Mucosa of rectum (tissue), 2 donors: ENCODE measurements at regions not wholly inside any gene's neighbourhood (a gene's known extent, or its start where the extent isn't known, plus 50 kb on each side); places are given as distances from the start of the nearest gene placed in this dataset.
"Not testable (repeated sequence)": the region's sequence is repeated elsewhere in the genome, so short reads cannot be mapped to it uniquely, and the experiment has no call there.

Experiments used
- H3K27ac ChIP-seq, 2 donors: one replicate each; pipeline ENCODE4 v1.7.0; 2013; ENCODE audit warnings: inconsistent platforms in 2 of 2, low read depth in 2 of 2, low read length in 2 of 2
- H3K27me3 ChIP-seq, 2 donors: one replicate each; pipeline ENCODE4 v1.7.0; 2013; ENCODE audit warnings: low read length in 2 of 2; ENCODE audit not compliant: control insufficient read depth in 2 of 2, insufficient read depth in 2 of 2
- H3K36me3 ChIP-seq, 2 donors: one replicate each; pipeline ENCODE4 v1.7.0; 2013; ENCODE audit warnings: low read length in 2 of 2; ENCODE audit not compliant: control insufficient read depth in 2 of 2, insufficient read depth in 2 of 2
- H3K4me1 ChIP-seq, 2 donors: one replicate each; pipeline ENCODE4 v1.7.0; 2013; ENCODE audit warnings: low read length in 2 of 2, mild to moderate bottlenecking in 1 of 2; ENCODE audit not compliant: control insufficient read depth in 2 of 2, insufficient read depth in 2 of 2
- H3K4me3 ChIP-seq, 2 donors: one replicate each; pipeline ENCODE4 v1.7.0; 2013; ENCODE audit warnings: low read length in 2 of 2
- H3K9ac ChIP-seq, 2 donors: one replicate each; pipeline ENCODE4 v1.7.0; 2013; ENCODE audit warnings: low read length in 2 of 2, low read depth in 1 of 2, mild to moderate bottlenecking in 1 of 2
- H3K9me3 ChIP-seq, 2 donors: one replicate each; pipeline ENCODE4 v1.7.0; 2013; ENCODE audit warnings: low read length in 2 of 2; ENCODE audit not compliant: control insufficient read depth in 2 of 2
- donor health status: healthy.
- donor health status: Normal muscosa, but diverticular disease.

- H3K27ac ChIP-seq: not testable (repeated sequence)
These were observed 415.0 kb downstream of the RPIA start for GRCh38 chr2:89106369-89107019.

GRCh38 chr2:89112434-89112833 lies 421.0 kb downstream of the RPIA start:
- not testable (repeated sequence) for H3K4me1 ChIP-seq, H3K36me3 ChIP-seq, H3K4me3 ChIP-seq, H3K9me3 ChIP-seq, H3K27me3 ChIP-seq, H3K9ac ChIP-seq, H3K27ac ChIP-seq

More at GRCh38 chr2:89106369-89107019, 415.0 kb downstream of the RPIA start:
- not testable (repeated sequence) for H3K27me3 ChIP-seq, H3K9ac ChIP-seq, H3K36me3 ChIP-seq, H3K4me3 ChIP-seq, H3K4me1 ChIP-seq, H3K9me3 ChIP-seq

GRCh38 chr2:89113286-89113685 lies 421.8 kb downstream of the RPIA start:
- H3K27me3 ChIP-seq, H3K9ac ChIP-seq, H3K9me3 ChIP-seq, H3K4me3 ChIP-seq, H3K36me3 ChIP-seq, H3K4me1 ChIP-seq, H3K27ac ChIP-seq: not testable (repeated sequence)

- H3K36me3 ChIP-seq, H3K9me3 ChIP-seq: not testable (repeated sequence)
These were observed 438.0 kb downstream of the RPIA start for GRCh38 chr2:89129440-89129839.

GRCh38 chr2:89130665-89131308 lies 439.3 kb downstream of the RPIA start:
- H3K27me3 ChIP-seq, H3K27ac ChIP-seq, H3K4me1 ChIP-seq, H3K4me3 ChIP-seq, H3K36me3 ChIP-seq, H3K9me3 ChIP-seq, H3K9ac ChIP-seq: not testable (repeated sequence)

More at GRCh38 chr2:89129440-89129839, 438.0 kb downstream of the RPIA start:
- H3K9ac ChIP-seq, H3K4me3 ChIP-seq, H3K27me3 ChIP-seq, H3K27ac ChIP-seq, H3K4me1 ChIP-seq: not testable (repeated sequence)

GRCh38 chr2:89142959-89143358 lies 451.5 kb downstream of the RPIA start:
- not testable (repeated sequence) for H3K36me3 ChIP-seq, H3K27me3 ChIP-seq, H3K27ac ChIP-seq, H3K9ac ChIP-seq, H3K9me3 ChIP-seq, H3K4me3 ChIP-seq, H3K4me1 ChIP-seq

GRCh38 chr2:89145342-89145741 lies 453.9 kb downstream of the RPIA start:
- not testable (repeated sequence) for H3K27me3 ChIP-seq, H3K9me3 ChIP-seq, H3K9ac ChIP-seq, H3K27ac ChIP-seq, H3K4me3 ChIP-seq, H3K4me1 ChIP-seq, H3K36me3 ChIP-seq

GRCh38 chr2:89148256-89148655 lies 456.8 kb downstream of the RPIA start:
- H3K4me3 ChIP-seq, H3K9me3 ChIP-seq, H3K9ac ChIP-seq, H3K36me3 ChIP-seq, H3K27me3 ChIP-seq, H3K4me1 ChIP-seq, H3K27ac ChIP-seq: not testable (repeated sequence)

GRCh38 chr2:89151699-89152098 lies 460.2 kb downstream of the RPIA start:
- not testable (repeated sequence) for H3K9ac ChIP-seq, H3K4me1 ChIP-seq, H3K9me3 ChIP-seq, H3K27ac ChIP-seq, H3K36me3 ChIP-seq, H3K27me3 ChIP-seq, H3K4me3 ChIP-seq

GRCh38 chr2:89152501-89152900 lies 461.0 kb downstream of the RPIA start:
- not testable (repeated sequence) for H3K9ac ChIP-seq

GRCh38 chr2:89153210-89153609 lies 461.7 kb downstream of the RPIA start:
- H3K27ac ChIP-seq, H3K9me3 ChIP-seq, H3K36me3 ChIP-seq, H3K4me1 ChIP-seq, H3K4me3 ChIP-seq, H3K9ac ChIP-seq, H3K27me3 ChIP-seq: not testable (repeated sequence)

More at GRCh38 chr2:89152501-89152900, 461.0 kb downstream of the RPIA start:
- not testable (repeated sequence) for H3K27me3 ChIP-seq, H3K27ac ChIP-seq, H3K36me3 ChIP-seq, H3K4me1 ChIP-seq, H3K4me3 ChIP-seq, H3K9me3 ChIP-seq
